SK-N-SH (cell line): ENCODE measurements at regions not wholly inside any gene's neighbourhood (a gene's known extent, or its start where the extent isn't known, plus 50 kb on each side); places are given as distances from the start of the nearest gene placed in this dataset.

Experiments
- CTCF ChIA-PET: fragments of 300-600, 350-600 bp; formaldehyde crosslinking; extraction: SDS; loops from one replicate; lab custom pipeline; 2021; lab: Yijun Ruan, JAX
- POLR2A ChIA-PET: fragments of 350-600 bp; sonication (Branson Sonifier 250); formaldehyde crosslinking; extraction: SDS; loops from one replicate; lab custom pipeline; 2020; ENCODE audit warnings: antibody characterized with exemption, inconsistent platforms; lab: Yijun Ruan, JAX
- DNase-seq: peaks from one replicate; pipeline ENCODE4 v3.0.0; 2012
- H2AFZ ChIP-seq: fragments of 200-600 bp; sonication (generic); 2 replicates; pipeline ENCODE4 v1.8.1; 2016; ENCODE audit warnings: antibody characterized with exemption, mild to moderate bottlenecking, low read depth
- H3F3A ChIP-seq: fragments of 200-600 bp; sonication (generic); replicated peaks from 2 replicates; pipeline ENCODE3; 2016; ENCODE audit warnings: antibody characterized with exemption, mild to moderate bottlenecking; ENCODE audit not compliant: insufficient read depth
- H3K27ac ChIP-seq, 2 experiments: fragments of 200-500 bp in 1 of 2; fragments of 200-600 bp in 1 of 2; sonication (Bioruptor generic) in 1 of 2; sonication (generic), shearing (Covaris generic) in 1 of 2; 2 replicates each; pipeline versions ENCODE4 v1.5.1 to v1.6.1; 2014 to 2016; ENCODE audit warnings: low read depth in 2 of 2, inconsistent platforms in 1 of 2, low read length in 1 of 2, mild to moderate bottlenecking in 1 of 2, mixed read lengths in 1 of 2
- H3K27me3 ChIP-seq: fragments of 200-600 bp; sonication (generic), shearing (Covaris generic); 2 replicates; pipeline ENCODE4 v1.6.1; 2016; ENCODE audit warnings: mixed run types; ENCODE audit not compliant: insufficient read depth
- H3K36me3 ChIP-seq, 2 experiments: fragments of 200-500 bp in 1 of 2; fragments of 200-600 bp in 1 of 2; sonication (Bioruptor generic) in 1 of 2; sonication (generic) in 1 of 2; replicated peaks in 1 of 2; 2 replicates each; pipeline versions ENCODE3 to v1.5.1; 2014 to 2016; ENCODE audit warnings: low read length in 1 of 2, mild to moderate bottlenecking in 1 of 2; ENCODE audit not compliant: insufficient read depth in 2 of 2, control insufficient read depth in 1 of 2
- H3K4me1 ChIP-seq, 2 experiments: fragments of 200-500 bp in 1 of 2; fragments of 200-600 bp in 1 of 2; sonication (Bioruptor generic) in 1 of 2; sonication (generic), shearing (Covaris generic) in 1 of 2; 2 replicates each; pipeline versions ENCODE4 v1.5.1 to v1.6.1; 2014 to 2016; ENCODE audit warnings: low read depth in 1 of 2, low read length in 1 of 2, mixed run types in 1 of 2; ENCODE audit not compliant: insufficient read depth in 2 of 2, control insufficient read depth in 1 of 2
- H3K4me2 ChIP-seq: fragments of 200-600 bp; sonication (generic), shearing (Covaris generic); 2 replicates; pipeline ENCODE4 v1.6.1; 2017; ENCODE audit warnings: mixed run types
- H3K4me3 ChIP-seq, 2 experiments: fragments of 200-500 bp in 1 of 2; fragments of 200-600 bp in 1 of 2; sonication (Bioruptor generic) in 1 of 2; sonication (generic), shearing (Covaris generic) in 1 of 2; 2 replicates each; pipeline versions ENCODE4 v1.5.1 to v1.8.1; 2014 to 2016; ENCODE audit warnings: low read depth in 2 of 2, inconsistent platforms in 1 of 2, low read length in 1 of 2, mild to moderate bottlenecking in 1 of 2, mixed read lengths in 1 of 2, moderate library complexity in 1 of 2
- H3K79me2 ChIP-seq: fragments of 200-600 bp; sonication (generic); 2 replicates; pipeline ENCODE4 v1.8.1; 2017; ENCODE audit warnings: mild to moderate bottlenecking; ENCODE audit not compliant: insufficient read depth
- H3K9ac ChIP-seq: fragments of 200-600 bp; sonication (generic); 2 replicates; pipeline ENCODE4 v1.6.1; 2017; ENCODE audit warnings: mixed run types
- H3K9me2 ChIP-seq: fragments of 200-600 bp; sonication (generic); 2 replicates; pipeline ENCODE4 v1.6.1; 2017; ENCODE audit warnings: mixed run types
- H3K9me3 ChIP-seq: fragments of 200-600 bp; sonication (generic); 2 replicates; pipeline ENCODE4 v1.6.1; 2017; ENCODE audit warnings: mixed run types, mild to moderate bottlenecking, moderate library complexity
- H4K20me1 ChIP-seq: fragments of 200-600 bp; sonication (generic); 2 replicates; pipeline ENCODE4 v1.6.1; 2017; ENCODE audit warnings: mild to moderate bottlenecking, mixed run types; ENCODE audit not compliant: insufficient read depth
- ELF1 ChIP-seq: IDR thresholded peaks from 2 replicates; pipeline ENCODE4 v1.4.0; 2012
- FOSL2 ChIP-seq: IDR thresholded peaks from 2 replicates; pipeline ENCODE4 v1.4.0; 2012; ENCODE audit warnings: low read depth, mild to moderate bottlenecking, moderate library complexity, borderline replicate concordance
- FOXJ3 ChIP-seq: sonication (generic); formaldehyde crosslinking; IDR thresholded peaks from 2 replicates; pipeline ENCODE4 v1.5.1; 2020; ENCODE audit warnings: mild to moderate bottlenecking, missing genetic modification reagents
- MEF2A ChIP-seq: IDR thresholded peaks from 2 replicates; pipeline ENCODE4 v1.4.0; 2012; ENCODE audit warnings: low read depth, borderline replicate concordance
- RAD21 ChIP-seq: IDR thresholded peaks from 2 replicates; pipeline ENCODE4 v1.6.1; 2012; ENCODE audit warnings: mild to moderate bottlenecking, low read length
- RFX5 ChIP-seq: IDR thresholded peaks from 2 replicates; pipeline ENCODE4 v1.6.1; 2012; ENCODE audit warnings: mild to moderate bottlenecking, improper control_type of control experiment, low read length
- SIN3A ChIP-seq: IDR thresholded peaks from 2 replicates; pipeline ENCODE4 v1.6.1; 2012; ENCODE audit warnings: low read depth, mild to moderate bottlenecking, low read length, moderate library complexity, borderline replicate concordance
- TAF1 ChIP-seq: IDR thresholded peaks from 2 replicates; pipeline ENCODE4 v1.6.1; 2012; ENCODE audit warnings: low read depth, mild to moderate bottlenecking, low read length, moderate library complexity, borderline replicate concordance
- WGBS: methylation state at CpG from one replicate; pipeline ENCODE4 v1.1.6; 2017; ENCODE audit warnings: low lambda C conversion rate; 5-methylcytosine and 5-hydroxymethylcytosine counted together
- TF ChIP-seq, protein P1 (sequence below): fragments of 150-350 bp; IDR thresholded peaks from 2 replicates; pipeline ENCODE4 v1.6.1; 2017; ENCODE audit warnings: antibody characterized with exemption, low read length, low read depth, borderline replicate concordance
- TF ChIP-seq, protein P2 (sequence below): IDR thresholded peaks from 2 replicates; pipeline ENCODE4 v1.6.1; 2012; ENCODE audit warnings: mild to moderate bottlenecking, low read depth, low read length, moderate library complexity
- TF ChIP-seq, protein P3 (sequence below): fragments of 200-600 bp; sonication (generic); IDR thresholded peaks from 2 replicates; pipeline ENCODE4 v1.6.1; 2017; ENCODE audit warnings: antibody characterized with exemption, mild to moderate bottlenecking, moderate library complexity
- TF ChIP-seq, protein P4 (sequence below): fragments of 150-350 bp; IDR thresholded peaks from 2 replicates; pipeline ENCODE4 v1.6.1; 2016; ENCODE audit warnings: mild to moderate bottlenecking, low read depth, low read length
- TF ChIP-seq, protein P5 (sequence below): IDR thresholded peaks from 2 replicates; pipeline ENCODE4 v1.4.0; 2012; ENCODE audit warnings: low read depth, borderline replicate concordance
- TF ChIP-seq, protein P6 (sequence below): IDR thresholded peaks from 2 replicates; pipeline ENCODE4; 2012

DNA sequence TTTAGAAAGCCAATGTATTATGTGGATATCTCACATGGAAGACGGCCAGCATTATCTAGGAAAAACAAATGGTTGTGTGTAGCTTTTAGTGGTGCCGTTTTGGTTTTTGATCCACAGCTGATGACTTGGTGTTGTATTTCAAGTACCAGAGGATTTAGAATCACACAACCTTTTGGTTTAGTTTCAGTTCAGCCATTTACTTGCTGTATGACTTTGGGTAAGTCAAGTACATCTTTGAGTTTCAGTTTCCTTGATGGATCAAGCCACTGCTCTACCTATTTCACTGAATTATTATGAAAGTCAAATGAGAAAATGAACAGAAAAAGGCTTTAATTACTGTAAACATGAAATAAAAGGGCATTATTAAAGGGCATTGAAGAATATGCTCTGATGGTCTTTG lies 205.6 kb downstream of the ZIC3 start:
- TF ChIP-seq ELF1 (no peak), RAD21 (no peak), FOSL2 (no peak), SIN3A (no peak), RFX5 (no peak), MEF2A (no peak), TAF1 (no peak), FOXJ3 (no peak)
- TF ChIP-seq, protein P1, sequence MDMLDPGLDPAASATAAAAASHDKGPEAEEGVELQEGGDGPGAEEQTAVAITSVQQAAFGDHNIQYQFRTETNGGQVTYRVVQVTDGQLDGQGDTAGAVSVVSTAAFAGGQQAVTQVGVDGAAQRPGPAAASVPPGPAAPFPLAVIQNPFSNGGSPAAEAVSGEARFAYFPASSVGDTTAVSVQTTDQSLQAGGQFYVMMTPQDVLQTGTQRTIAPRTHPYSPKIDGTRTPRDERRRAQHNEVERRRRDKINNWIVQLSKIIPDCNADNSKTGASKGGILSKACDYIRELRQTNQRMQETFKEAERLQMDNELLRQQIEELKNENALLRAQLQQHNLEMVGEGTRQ: no peak
- TF ChIP-seq, protein P2, sequence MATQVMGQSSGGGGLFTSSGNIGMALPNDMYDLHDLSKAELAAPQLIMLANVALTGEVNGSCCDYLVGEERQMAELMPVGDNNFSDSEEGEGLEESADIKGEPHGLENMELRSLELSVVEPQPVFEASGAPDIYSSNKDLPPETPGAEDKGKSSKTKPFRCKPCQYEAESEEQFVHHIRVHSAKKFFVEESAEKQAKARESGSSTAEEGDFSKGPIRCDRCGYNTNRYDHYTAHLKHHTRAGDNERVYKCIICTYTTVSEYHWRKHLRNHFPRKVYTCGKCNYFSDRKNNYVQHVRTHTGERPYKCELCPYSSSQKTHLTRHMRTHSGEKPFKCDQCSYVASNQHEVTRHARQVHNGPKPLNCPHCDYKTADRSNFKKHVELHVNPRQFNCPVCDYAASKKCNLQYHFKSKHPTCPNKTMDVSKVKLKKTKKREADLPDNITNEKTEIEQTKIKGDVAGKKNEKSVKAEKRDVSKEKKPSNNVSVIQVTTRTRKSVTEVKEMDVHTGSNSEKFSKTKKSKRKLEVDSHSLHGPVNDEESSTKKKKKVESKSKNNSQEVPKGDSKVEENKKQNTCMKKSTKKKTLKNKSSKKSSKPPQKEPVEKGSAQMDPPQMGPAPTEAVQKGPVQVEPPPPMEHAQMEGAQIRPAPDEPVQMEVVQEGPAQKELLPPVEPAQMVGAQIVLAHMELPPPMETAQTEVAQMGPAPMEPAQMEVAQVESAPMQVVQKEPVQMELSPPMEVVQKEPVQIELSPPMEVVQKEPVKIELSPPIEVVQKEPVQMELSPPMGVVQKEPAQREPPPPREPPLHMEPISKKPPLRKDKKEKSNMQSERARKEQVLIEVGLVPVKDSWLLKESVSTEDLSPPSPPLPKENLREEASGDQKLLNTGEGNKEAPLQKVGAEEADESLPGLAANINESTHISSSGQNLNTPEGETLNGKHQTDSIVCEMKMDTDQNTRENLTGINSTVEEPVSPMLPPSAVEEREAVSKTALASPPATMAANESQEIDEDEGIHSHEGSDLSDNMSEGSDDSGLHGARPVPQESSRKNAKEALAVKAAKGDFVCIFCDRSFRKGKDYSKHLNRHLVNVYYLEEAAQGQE: no peak
- TF ChIP-seq, protein P3, sequence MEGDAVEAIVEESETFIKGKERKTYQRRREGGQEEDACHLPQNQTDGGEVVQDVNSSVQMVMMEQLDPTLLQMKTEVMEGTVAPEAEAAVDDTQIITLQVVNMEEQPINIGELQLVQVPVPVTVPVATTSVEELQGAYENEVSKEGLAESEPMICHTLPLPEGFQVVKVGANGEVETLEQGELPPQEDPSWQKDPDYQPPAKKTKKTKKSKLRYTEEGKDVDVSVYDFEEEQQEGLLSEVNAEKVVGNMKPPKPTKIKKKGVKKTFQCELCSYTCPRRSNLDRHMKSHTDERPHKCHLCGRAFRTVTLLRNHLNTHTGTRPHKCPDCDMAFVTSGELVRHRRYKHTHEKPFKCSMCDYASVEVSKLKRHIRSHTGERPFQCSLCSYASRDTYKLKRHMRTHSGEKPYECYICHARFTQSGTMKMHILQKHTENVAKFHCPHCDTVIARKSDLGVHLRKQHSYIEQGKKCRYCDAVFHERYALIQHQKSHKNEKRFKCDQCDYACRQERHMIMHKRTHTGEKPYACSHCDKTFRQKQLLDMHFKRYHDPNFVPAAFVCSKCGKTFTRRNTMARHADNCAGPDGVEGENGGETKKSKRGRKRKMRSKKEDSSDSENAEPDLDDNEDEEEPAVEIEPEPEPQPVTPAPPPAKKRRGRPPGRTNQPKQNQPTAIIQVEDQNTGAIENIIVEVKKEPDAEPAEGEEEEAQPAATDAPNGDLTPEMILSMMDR: no peak
- TF ChIP-seq, protein P4, sequence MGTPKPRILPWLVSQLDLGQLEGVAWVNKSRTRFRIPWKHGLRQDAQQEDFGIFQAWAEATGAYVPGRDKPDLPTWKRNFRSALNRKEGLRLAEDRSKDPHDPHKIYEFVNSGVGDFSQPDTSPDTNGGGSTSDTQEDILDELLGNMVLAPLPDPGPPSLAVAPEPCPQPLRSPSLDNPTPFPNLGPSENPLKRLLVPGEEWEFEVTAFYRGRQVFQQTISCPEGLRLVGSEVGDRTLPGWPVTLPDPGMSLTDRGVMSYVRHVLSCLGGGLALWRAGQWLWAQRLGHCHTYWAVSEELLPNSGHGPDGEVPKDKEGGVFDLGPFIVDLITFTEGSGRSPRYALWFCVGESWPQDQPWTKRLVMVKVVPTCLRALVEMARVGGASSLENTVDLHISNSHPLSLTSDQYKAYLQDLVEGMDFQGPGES: no peak
- TF ChIP-seq, protein P5, sequence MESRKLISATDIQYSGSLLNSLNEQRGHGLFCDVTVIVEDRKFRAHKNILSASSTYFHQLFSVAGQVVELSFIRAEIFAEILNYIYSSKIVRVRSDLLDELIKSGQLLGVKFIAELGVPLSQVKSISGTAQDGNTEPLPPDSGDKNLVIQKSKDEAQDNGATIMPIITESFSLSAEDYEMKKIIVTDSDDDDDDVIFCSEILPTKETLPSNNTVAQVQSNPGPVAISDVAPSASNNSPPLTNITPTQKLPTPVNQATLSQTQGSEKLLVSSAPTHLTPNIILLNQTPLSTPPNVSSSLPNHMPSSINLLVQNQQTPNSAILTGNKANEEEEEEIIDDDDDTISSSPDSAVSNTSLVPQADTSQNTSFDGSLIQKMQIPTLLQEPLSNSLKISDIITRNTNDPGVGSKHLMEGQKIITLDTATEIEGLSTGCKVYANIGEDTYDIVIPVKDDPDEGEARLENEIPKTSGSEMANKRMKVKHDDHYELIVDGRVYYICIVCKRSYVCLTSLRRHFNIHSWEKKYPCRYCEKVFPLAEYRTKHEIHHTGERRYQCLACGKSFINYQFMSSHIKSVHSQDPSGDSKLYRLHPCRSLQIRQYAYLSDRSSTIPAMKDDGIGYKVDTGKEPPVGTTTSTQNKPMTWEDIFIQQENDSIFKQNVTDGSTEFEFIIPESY: no peak
- TF ChIP-seq, protein P6, sequence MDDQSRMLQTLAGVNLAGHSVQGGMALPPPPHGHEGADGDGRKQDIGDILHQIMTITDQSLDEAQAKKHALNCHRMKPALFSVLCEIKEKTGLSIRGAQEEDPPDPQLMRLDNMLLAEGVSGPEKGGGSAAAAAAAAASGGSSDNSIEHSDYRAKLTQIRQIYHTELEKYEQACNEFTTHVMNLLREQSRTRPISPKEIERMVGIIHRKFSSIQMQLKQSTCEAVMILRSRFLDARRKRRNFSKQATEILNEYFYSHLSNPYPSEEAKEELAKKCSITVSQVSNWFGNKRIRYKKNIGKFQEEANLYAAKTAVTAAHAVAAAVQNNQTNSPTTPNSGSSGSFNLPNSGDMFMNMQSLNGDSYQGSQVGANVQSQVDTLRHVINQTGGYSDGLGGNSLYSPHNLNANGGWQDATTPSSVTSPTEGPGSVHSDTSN: no peak
- 0% methylated on average over 2 of the region's 2 CpGs for WGBS
- POLR2A ChIA-PET: no interaction called here
- Histone ChIP-seq H3F3A (no peaks in the 10 kb centered on the region), H2AFZ (no peak overlapping the region), H3K9ac (no peak overlapping the region), H3K9me2 (no peaks in the 10 kb centered on the region), H3K9me3 (no peaks in the 10 kb centered on the region), H3K4me3 (no peak overlapping the region), H3K36me3 (no peaks in the 10 kb centered on the region), H3K79me2 (no peaks in the 10 kb centered on the region), H3K4me2 (no peak overlapping the region), H4K20me1 (no peaks in the 10 kb centered on the region), H3K4me1 (no peaks in the 10 kb centered on the region), H3K27ac (no peak overlapping the region), H3K27me3 (no peaks in the 10 kb centered on the region)
- CTCF ChIA-PET: no interaction called here
- no peak for DNase-seq
